LNCaP clone FGC (cell line): ENCODE measurements at regions not wholly inside any gene's neighbourhood (a gene's known extent, or its start where the extent isn't known, plus 50 kb on each side); places are given as distances from the start of the nearest gene placed in this dataset.
A peak's percentile ranks its signal among the peaks of the same experiment; 100 is the strongest.

Experiments used
- DNase-seq: peaks from one replicate; pipeline ENCODE4 v3.0.0-alpha.2; 2011; ENCODE audit warnings: low read depth
- H3K4me3 ChIP-seq: 2 replicates; pipeline ENCODE4 v1.5.1; 2011; ENCODE audit warnings: mild to moderate bottlenecking, low read depth, low read length, control low read depth
- TF ChIP-seq, protein P1 (sequence below): IDR thresholded peaks from 2 replicates; pipeline ENCODE4 v1.5.1; 2012; ENCODE audit warnings: mild to moderate bottlenecking; ENCODE audit not compliant: control insufficient read depth, insufficient read depth; ENCODE audit errors: extremely low read depth

DNA sequence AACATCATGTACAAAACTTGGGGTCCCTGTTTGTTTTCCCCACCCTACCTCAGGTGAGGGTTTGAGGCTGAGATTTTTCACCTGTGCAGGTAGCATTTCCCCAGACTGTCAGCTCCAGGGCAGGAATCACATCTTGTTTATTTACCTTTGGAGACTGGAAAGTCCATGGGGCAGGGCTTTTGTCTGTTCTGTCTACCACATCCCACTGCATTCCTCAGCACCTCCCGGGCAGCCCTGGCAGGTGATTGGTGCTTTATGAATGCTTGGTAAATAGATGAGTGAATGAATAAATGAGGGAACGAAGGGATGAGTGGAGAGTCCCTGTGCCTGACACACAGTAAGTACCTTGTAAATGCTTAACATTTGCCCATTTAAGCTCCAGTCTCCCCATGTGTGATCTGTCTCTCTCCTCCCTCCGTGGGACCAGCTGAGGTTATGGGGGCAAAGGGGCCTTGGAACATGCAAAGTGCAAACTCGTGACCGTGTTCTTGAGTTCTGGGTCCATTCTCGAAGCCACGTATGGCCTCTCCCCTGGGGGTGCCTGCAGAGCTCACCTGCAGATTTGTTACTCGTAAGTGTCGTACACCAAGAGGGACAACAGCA lies 69.7 kb upstream of the PMEPA1 start:
- DNase-seq: no peak
- TF ChIP-seq, protein P1, sequence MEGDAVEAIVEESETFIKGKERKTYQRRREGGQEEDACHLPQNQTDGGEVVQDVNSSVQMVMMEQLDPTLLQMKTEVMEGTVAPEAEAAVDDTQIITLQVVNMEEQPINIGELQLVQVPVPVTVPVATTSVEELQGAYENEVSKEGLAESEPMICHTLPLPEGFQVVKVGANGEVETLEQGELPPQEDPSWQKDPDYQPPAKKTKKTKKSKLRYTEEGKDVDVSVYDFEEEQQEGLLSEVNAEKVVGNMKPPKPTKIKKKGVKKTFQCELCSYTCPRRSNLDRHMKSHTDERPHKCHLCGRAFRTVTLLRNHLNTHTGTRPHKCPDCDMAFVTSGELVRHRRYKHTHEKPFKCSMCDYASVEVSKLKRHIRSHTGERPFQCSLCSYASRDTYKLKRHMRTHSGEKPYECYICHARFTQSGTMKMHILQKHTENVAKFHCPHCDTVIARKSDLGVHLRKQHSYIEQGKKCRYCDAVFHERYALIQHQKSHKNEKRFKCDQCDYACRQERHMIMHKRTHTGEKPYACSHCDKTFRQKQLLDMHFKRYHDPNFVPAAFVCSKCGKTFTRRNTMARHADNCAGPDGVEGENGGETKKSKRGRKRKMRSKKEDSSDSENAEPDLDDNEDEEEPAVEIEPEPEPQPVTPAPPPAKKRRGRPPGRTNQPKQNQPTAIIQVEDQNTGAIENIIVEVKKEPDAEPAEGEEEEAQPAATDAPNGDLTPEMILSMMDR: no peak
- no peak overlapping the region for H3K4me3 ChIP-seq

DNA sequence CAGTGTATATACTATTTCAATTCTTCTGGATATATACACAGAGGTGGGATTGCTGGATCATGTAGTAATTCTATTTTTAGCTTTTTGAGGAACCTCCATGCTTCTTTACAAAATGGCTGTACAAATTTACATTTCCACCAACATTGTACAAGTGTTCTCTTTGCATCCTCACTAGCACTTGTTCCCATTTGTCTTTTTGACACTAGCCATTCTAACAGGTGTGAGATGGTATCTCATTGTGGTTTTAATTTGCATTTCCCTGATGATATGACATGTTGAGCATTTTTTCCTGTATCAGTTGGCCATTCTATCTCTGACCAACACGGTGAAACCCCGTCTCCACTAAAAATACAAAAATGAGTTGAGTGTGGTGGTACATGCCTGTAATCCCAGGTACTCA lies 68.1 kb upstream of the PMEPA1 start:
- TF ChIP-seq, protein P1: no peak
- H3K4me3 ChIP-seq: no peak overlapping the region

DNA sequence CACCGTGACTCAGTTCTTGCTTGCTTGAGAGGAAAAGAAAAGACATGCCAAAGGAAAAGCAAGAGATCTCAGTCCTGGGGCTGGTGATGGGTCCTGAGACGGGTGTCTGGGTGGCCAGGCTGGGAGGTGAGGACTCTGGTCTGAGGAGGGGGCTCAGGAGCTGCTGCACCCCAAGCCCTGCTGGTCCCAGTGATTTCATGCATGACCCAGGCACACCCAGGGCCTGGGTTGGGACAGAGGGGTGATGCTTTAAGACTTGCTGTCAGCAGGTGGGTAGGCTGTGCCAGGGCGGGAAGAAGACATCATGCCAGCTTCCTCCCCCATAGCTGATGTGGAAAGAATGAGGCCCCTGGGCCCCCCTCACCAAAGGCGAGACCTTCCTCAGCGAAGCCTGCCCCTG lies 65.1 kb upstream of the PMEPA1 start:
- no peak overlapping the region for H3K4me3 ChIP-seq
- DNase-seq: no peak
- TF ChIP-seq, protein P1: no peak

More for the DNA sequence above, 68.1 kb upstream of the PMEPA1 start:
- no peak for DNase-seq

DNA sequence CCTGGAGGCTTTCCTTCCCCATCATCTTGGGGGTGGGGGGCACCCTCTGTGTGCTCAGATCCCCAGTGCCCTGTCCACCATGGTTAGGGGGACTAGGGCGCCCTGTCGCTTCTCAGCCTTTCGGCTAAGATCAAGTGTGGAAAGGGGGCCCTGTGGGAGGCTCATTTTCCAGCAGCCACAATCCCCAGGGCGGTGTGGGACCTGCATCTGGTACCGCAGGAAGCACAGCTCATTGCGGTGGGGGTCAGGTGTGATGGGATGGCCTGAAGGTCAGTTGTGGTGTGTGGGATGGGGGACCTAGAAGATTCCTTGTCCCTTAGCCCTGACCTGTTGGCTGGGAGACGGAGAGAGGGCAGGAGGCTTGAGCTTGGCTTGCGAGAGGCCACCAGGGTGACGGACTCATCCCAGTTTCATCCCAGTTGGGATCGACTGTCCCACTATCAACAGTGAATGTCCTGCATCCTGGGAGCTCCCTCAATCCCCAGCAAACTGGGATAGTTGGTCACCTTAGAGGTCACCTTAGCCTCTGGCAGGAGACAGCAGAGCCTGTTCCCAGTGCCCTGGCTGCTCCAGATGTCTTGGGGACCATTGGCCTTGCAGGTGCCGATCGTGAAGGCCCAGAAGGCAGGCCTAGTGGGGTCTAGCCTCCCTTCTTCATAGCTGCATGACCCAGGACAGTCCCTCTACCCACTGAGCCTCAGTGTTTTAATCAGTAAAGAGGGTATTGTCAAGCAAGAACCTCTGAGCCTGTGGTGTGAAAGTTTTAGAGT lies 64.5 kb upstream of the PMEPA1 start:
- H3K4me3 ChIP-seq: no peak overlapping the region
- DNase-seq: no peak
- TF ChIP-seq, protein P1: no peak

DNA sequence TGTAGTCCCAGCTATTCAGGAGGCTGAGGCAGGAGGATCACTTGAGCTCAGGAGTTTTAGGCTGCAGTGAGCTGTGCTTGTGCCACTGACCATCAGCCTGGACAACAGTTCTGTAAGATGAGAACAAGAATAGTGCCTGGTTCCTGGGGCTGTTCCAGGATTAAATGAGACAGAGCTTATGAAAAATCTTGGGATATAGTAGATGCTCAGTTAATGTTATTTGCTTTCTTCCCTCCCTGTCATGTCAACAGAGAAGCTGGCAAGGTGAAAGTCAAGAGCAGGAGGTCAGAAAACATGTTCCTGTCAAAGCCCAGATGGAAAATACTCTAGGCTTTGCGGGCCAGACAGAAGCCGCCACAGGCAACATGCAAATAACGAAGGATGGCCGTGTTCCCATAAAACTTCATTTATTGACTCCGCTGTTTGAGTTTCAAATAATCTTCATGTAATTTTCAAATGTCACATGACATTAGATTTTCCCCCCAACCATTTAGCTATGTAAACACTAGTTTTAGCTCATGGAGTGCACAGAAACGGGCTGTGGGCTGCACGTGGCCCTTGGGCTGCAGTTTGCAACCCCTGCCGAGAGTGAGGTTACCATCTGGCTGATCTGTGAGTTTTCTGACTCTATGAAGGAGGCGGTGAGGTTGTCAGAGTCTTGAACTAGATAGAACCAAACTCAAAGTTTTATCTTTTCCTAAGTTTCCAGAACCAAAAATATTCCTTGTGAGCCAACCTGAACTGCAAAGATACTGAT lies 63.4 kb upstream of the PMEPA1 start:
- TF ChIP-seq, protein P1: no peak

DNA sequence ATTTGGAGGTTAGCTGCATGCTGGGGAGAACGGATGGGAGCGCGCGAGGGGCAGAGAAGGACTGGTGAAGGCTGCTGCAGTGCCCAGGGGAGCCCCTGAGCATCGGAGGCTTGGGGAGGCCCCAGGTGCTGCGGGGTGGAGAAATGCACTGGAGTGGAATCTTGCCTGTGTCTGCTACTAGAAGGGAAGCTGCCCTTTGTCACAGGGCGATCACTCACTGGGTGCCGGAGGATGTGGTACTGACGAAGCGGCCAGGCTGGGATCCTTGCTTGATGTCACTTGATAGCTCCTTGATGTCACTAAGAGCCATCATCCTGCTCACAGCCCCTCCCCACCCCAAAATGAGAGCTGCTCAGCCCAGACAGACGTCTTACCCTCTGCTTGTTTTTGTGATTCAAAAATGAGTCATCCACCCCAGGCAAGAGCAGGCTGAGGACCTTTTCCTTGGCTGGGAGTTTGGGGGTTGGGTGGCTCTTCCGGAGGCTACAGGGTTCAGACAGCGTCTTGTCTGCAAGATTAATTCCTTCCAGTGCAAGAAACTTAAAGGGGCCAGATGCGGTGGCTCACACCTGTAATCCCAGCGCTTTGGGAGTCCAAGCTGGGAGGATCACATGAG lies 62.6 kb upstream of the PMEPA1 start:
- no peak for DNase-seq
- TF ChIP-seq, protein P1: no peak
- no peak overlapping the region for H3K4me3 ChIP-seq

More for the DNA sequence above, 63.4 kb upstream of the PMEPA1 start:
- H3K4me3 ChIP-seq: no peak overlapping the region
- peak; percentile 98 for DNase-seq
